ENCODE measurements at regions not wholly inside any gene's neighbourhood (a gene's known extent, or its start where the extent isn't known, plus 50 kb on each side); places are given as distances from the start of the nearest gene placed in this dataset.
"Not testable (repeated sequence)": the region's sequence is repeated elsewhere in the genome, so short reads cannot be mapped to it uniquely, and the experiment has no call there.

- no peaks in the 10 kb centered on the region for H3K9me2 ChIP-seq (replicated peaks; ENCODE audit: insufficient read depth)
- no peak overlapping the region for H2AFZ ChIP-seq
- H3K4me2 ChIP-seq, result no peak overlapping the region
- 81% methylated on average over 1 of the region's 1 CpG for WGBS (ENCODE audit: low lambda C conversion rate, missing lambda C conversion rate)
- H3K79me2 ChIP-seq, result no peaks in the 10 kb centered on the region
- no peaks in the 10 kb centered on the region for H4K20me1 ChIP-seq (ENCODE audit: insufficient read depth, poor library complexity, severe bottlenecking)
- no peak for TF ChIP-seq EZH2phosphoT487 (IDR thresholded peaks at IDR 0.05; ENCODE audit: low read depth, severe bottlenecking, unreplicated experiment)
- peak; percentile 25 for TF ChIP-seq CTCF (IDR thresholded peaks at IDR 0.05; ENCODE audit: poor library complexity)
- TF ChIP-seq EZH2 (IDR thresholded peaks at IDR 0.05; ENCODE audit: borderline replicate concordance), result no peak
- no peak overlapping the region for H3K4me3 ChIP-seq
- no peaks in the 10 kb centered on the region for H3K27me3 ChIP-seq
- no peaks in the 10 kb centered on the region for H3K36me3 ChIP-seq (replicated peaks; ENCODE audit: insufficient read depth, low read depth)
- peaks cover 6% of the 10 kb centered on the region for H3K4me1 ChIP-seq (ENCODE audit: insufficient read depth)
- H3K9me3 ChIP-seq (ENCODE audit: low read depth), result no peaks in the 10 kb centered on the region
- H3K27ac ChIP-seq, result no peak overlapping the region
- peak; percentile 27 for DNase-seq (ENCODE audit: low spot score)
These were observed 874.4 kb downstream of the KCNT2 start for GRCh38 chr1:195733826-195734225.

GRCh38 chr1:195733408-195733807 lies 874.8 kb downstream of the KCNT2 start:
- Histone ChIP-seq H4K20me1 (ENCODE audit: insufficient read depth, poor library complexity, severe bottlenecking) (no peaks in the 10 kb centered on the region), H3K4me1 (ENCODE audit: insufficient read depth) (peaks cover 6% of the 10 kb centered on the region), H3K27me3 (no peaks in the 10 kb centered on the region), H3K4me2 (no peak overlapping the region), H3K9me3 (ENCODE audit: low read depth) (no peaks in the 10 kb centered on the region), H2AFZ (no peak overlapping the region), H3K27ac (no peak overlapping the region), H3K9me2 (replicated peaks; ENCODE audit: insufficient read depth) (no peaks in the 10 kb centered on the region), H3K4me3 (no peak overlapping the region), H3K36me3 (replicated peaks; ENCODE audit: insufficient read depth, low read depth) (no peaks in the 10 kb centered on the region), H3K79me2 (no peaks in the 10 kb centered on the region)
- WGBS (ENCODE audit: low lambda C conversion rate, missing lambda C conversion rate), result 80% methylated on average over 4 of the region's 4 CpGs
- TF ChIP-seq EZH2 (IDR thresholded peaks at IDR 0.05; ENCODE audit: borderline replicate concordance), result no peak
- TF ChIP-seq EZH2phosphoT487 (IDR thresholded peaks at IDR 0.05; ENCODE audit: low read depth, severe bottlenecking, unreplicated experiment), result no peak
- no peak for TF ChIP-seq CTCF (IDR thresholded peaks at IDR 0.05; ENCODE audit: poor library complexity)
- no peak for DNase-seq (ENCODE audit: low spot score)

GRCh38 chr1:195731385-195731784 lies 876.9 kb downstream of the KCNT2 start:
- no peak for TF ChIP-seq EZH2 (IDR thresholded peaks at IDR 0.05; ENCODE audit: borderline replicate concordance)
- no peak for TF ChIP-seq CTCF (IDR thresholded peaks at IDR 0.05; ENCODE audit: poor library complexity)
- no peak for TF ChIP-seq EZH2phosphoT487 (IDR thresholded peaks at IDR 0.05; ENCODE audit: low read depth, severe bottlenecking, unreplicated experiment)
- no peaks in the 10 kb centered on the region for H3K27me3 ChIP-seq
- H2AFZ ChIP-seq, result no peak overlapping the region
- no peaks in the 10 kb centered on the region for H3K79me2 ChIP-seq
- WGBS (ENCODE audit: low lambda C conversion rate, missing lambda C conversion rate), result 97% methylated on average over 2 of the region's 2 CpGs
- H3K36me3 ChIP-seq (replicated peaks; ENCODE audit: insufficient read depth, low read depth), result no peaks in the 10 kb centered on the region
- DNase-seq (ENCODE audit: low spot score), result no peak
- H3K4me3 ChIP-seq, result no peak overlapping the region
- no peaks in the 10 kb centered on the region for H3K9me2 ChIP-seq (replicated peaks; ENCODE audit: insufficient read depth)
- H3K27ac ChIP-seq, result no peak overlapping the region
- H4K20me1 ChIP-seq (ENCODE audit: insufficient read depth, poor library complexity, severe bottlenecking), result no peaks in the 10 kb centered on the region
- peaks cover 6% of the 10 kb centered on the region for H3K4me1 ChIP-seq (ENCODE audit: insufficient read depth)
- H3K4me2 ChIP-seq, result no peak overlapping the region
- H3K9me3 ChIP-seq (ENCODE audit: low read depth), result no peaks in the 10 kb centered on the region

GRCh38 chr1:195723796-195724194 lies 884.4 kb downstream of the KCNT2 start:
- no peaks in the 10 kb centered on the region for H3K4me1 ChIP-seq (ENCODE audit: insufficient read depth)
- H3K79me2 ChIP-seq, result no peaks in the 10 kb centered on the region
- no peak overlapping the region for H3K27ac ChIP-seq
- H3K27me3 ChIP-seq, result no peaks in the 10 kb centered on the region
- no peak for TF ChIP-seq CTCF (IDR thresholded peaks at IDR 0.05; ENCODE audit: poor library complexity)
- TF ChIP-seq EZH2 (IDR thresholded peaks at IDR 0.05; ENCODE audit: borderline replicate concordance), result no peak
- no peaks in the 10 kb centered on the region for H4K20me1 ChIP-seq (ENCODE audit: insufficient read depth, poor library complexity, severe bottlenecking)
- no peak for DNase-seq (ENCODE audit: low spot score)
- no peak overlapping the region for H3K4me3 ChIP-seq
- no peak overlapping the region for H2AFZ ChIP-seq
- H3K36me3 ChIP-seq (replicated peaks; ENCODE audit: insufficient read depth, low read depth), result no peaks in the 10 kb centered on the region
- no peaks in the 10 kb centered on the region for H3K9me3 ChIP-seq (ENCODE audit: low read depth)
- no peaks in the 10 kb centered on the region for H3K9me2 ChIP-seq (replicated peaks; ENCODE audit: insufficient read depth)
- no peak overlapping the region for H3K4me2 ChIP-seq
- WGBS (ENCODE audit: low lambda C conversion rate, missing lambda C conversion rate), result 81% methylated on average over 4 of the region's 4 CpGs

- WGBS (ENCODE audit: low lambda C conversion rate, missing lambda C conversion rate), result 98% methylated on average over 23 of the region's 42 CpGs
- not testable (repeated sequence) for H2AFZ ChIP-seq; H3K9me2 ChIP-seq (replicated peaks; ENCODE audit: insufficient read depth)
These were observed 885.1 kb downstream of the KCNT2 start for GRCh38 chr1:195722852-195723795.

More at GRCh38 chr1:195722852-195723795, 885.1 kb downstream of the KCNT2 start:
- H3K79me2 ChIP-seq; H3K4me3 ChIP-seq; H3K4me2 ChIP-seq; H3K9me3 ChIP-seq (ENCODE audit: low read depth); H3K36me3 ChIP-seq (replicated peaks; ENCODE audit: insufficient read depth, low read depth); DNase-seq (ENCODE audit: low spot score); H3K27ac ChIP-seq; H3K27me3 ChIP-seq; H3K4me1 ChIP-seq (ENCODE audit: insufficient read depth); H4K20me1 ChIP-seq (ENCODE audit: insufficient read depth, poor library complexity, severe bottlenecking): not testable (repeated sequence)
